Esophagus squamous epithelium (tissue), 5 donors: ENCODE measurements at regions not wholly inside any gene's neighbourhood (a gene's known extent, or its start where the extent isn't known, plus 50 kb on each side); places are given as distances from the start of the nearest gene placed in this dataset.
"Not testable (repeated sequence)": the region's sequence is repeated elsewhere in the genome, so short reads cannot be mapped to it uniquely, and the experiment has no call there.

Source experiments
- DNase-seq: peaks from one replicate; lab custom pipeline; 2025; lab: John Stamatoyannopoulos, UW
- H3K27ac ChIP-seq, 4 donors: fragments of 200-600 bp; sonication (generic); one replicate each; pipeline ENCODE4 v1.5.1; 2016 to 2019; ENCODE audit warnings: mild to moderate bottlenecking in 1 of 4
- H3K27me3 ChIP-seq, 4 donors: fragments of 200-600 bp; sonication (generic); 1 replicate in 3 of 4; 2 replicates in 1 of 4; pipeline versions ENCODE4 v1.5.1 to v1.6.0; 2017 to 2021; ENCODE audit warnings: antibody characterized with exemption in 1 of 4
- H3K36me3 ChIP-seq, 3 donors: fragments of 200-600 bp; sonication (generic); one replicate each; pipeline ENCODE4 v1.5.1; 2016 to 2019
- H3K4me1 ChIP-seq, 3 donors: fragments of 200-600 bp; sonication (generic); one replicate each; pipeline ENCODE4 v1.5.1; 2017 to 2019
- H3K4me3 ChIP-seq, 4 donors: fragments of 200-600 bp; sonication (generic); 1 replicate in 3 of 4; 2 replicates in 1 of 4; pipeline ENCODE4 v1.5.1; 2016 to 2019; ENCODE audit warnings: mild to moderate bottlenecking in 2 of 4, moderate library complexity in 1 of 4
- H3K9me3 ChIP-seq, 3 donors: fragments of 200-600 bp; sonication (generic); one replicate each; pipeline ENCODE4 v1.5.1; 2016 to 2019
- POLR2A ChIP-seq, 4 donors: fragments of 450-650 bp; IDR thresholded peaks; one replicate each; pipeline ENCODE4 v1.6.1; 2017; ENCODE audit warnings: antibody characterized with exemption in 4 of 4, mild to moderate bottlenecking in 4 of 4, moderate library complexity in 3 of 4
- WGBS, 2 donors: methylation state at CpG; one replicate each; pipeline ENCODE4 v1.1.5; 2018; 5-methylcytosine and 5-hydroxymethylcytosine counted together
- intact Hi-C: fragments of 100-400 bp; cut with DNase I; formaldehyde crosslinking; loops from one replicate; pipeline ENCODE4 v1.15.0; 2022
- TF ChIP-seq, protein P1 (sequence below), 6 experiments: fragments of 450-650 bp in 4 of 6; fragments of 200-600 bp in 2 of 6; sonication (generic) in 2 of 6; IDR thresholded peaks; one replicate each; pipeline ENCODE4 v1.5.1; 2016 to 2019; ENCODE audit warnings: antibody characterized with exemption in 6 of 6, mild to moderate bottlenecking in 4 of 6, moderate library complexity in 4 of 6
- donor health status: DM: yes; HTN: yes; CAD: no.

DNA sequence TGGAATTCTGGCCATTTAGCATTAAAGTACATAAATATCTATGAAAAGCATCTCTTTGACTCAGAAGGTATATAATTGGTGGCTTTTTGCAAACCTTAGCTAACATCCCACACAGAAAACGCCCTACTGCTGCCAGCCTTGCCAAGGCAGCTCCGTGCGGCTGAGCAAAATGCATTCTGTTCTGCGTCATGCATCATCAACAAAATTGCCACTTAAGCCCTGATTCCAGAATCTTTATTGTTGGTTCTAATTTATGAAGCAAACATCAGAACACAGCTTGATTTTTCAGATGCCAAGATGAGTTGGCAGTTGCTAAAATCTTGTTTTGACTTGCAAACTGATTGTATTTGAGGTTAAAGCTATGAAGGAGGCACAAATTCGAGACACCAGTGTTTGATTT is 314.9 kb upstream of the DEPDC1 start:
- Histone ChIP-seq H3K4me1 (peaks cover 0 to 34% (median 6%) of the 10 kb centered on the region in 3 donors), H3K27ac (peak overlapping the region in 3 of 4 donors; percentile 46 to 74 (median 64)), H3K36me3 (no peaks in the 10 kb centered on the region), H3K4me3 (no peak overlapping the region), H3K27me3 (no peaks in the 10 kb centered on the region), H3K9me3 (no peaks in the 10 kb centered on the region)
- intact Hi-C loops: no loop called here
- no peak for DNase-seq
- WGBS, 2 donors: 38 to 45% methylated on average over 5 of the region's 5 CpGs
- TF ChIP-seq, protein P1, sequence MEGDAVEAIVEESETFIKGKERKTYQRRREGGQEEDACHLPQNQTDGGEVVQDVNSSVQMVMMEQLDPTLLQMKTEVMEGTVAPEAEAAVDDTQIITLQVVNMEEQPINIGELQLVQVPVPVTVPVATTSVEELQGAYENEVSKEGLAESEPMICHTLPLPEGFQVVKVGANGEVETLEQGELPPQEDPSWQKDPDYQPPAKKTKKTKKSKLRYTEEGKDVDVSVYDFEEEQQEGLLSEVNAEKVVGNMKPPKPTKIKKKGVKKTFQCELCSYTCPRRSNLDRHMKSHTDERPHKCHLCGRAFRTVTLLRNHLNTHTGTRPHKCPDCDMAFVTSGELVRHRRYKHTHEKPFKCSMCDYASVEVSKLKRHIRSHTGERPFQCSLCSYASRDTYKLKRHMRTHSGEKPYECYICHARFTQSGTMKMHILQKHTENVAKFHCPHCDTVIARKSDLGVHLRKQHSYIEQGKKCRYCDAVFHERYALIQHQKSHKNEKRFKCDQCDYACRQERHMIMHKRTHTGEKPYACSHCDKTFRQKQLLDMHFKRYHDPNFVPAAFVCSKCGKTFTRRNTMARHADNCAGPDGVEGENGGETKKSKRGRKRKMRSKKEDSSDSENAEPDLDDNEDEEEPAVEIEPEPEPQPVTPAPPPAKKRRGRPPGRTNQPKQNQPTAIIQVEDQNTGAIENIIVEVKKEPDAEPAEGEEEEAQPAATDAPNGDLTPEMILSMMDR (IDR thresholded peaks at IDR 0.05): no peak
- TF ChIP-seq POLR2A (IDR thresholded peaks at IDR 0.05): no peak

DNA sequence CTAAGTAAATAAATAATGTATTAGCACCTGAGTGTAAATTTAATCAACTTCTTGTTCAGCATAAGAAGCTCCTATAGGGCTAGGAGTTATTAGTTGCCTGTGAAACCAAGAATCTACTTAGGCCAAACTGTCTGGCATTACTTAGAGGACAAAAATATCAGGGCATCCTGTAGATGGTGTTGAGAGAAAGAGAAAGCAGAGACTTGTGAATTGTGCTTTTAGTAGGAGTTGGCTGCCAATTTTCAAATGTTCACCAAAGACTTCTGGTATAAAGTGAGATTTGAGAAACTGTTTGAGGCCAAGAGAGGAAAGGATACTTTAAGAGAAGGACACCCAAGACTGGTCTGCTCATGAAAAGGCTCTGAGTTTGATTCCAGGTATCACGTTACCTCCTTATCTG is 315.5 kb upstream of the DEPDC1 start:
- H3K9me3 ChIP-seq: no peaks in the 10 kb centered on the region
- H3K4me1 ChIP-seq: peaks cover 0 to 34% (median 6%) of the 10 kb centered on the region in 3 donors
- intact Hi-C loops: no loop called here
- H3K27me3 ChIP-seq: no peaks in the 10 kb centered on the region
- TF ChIP-seq POLR2A (IDR thresholded peaks at IDR 0.05): no peak
- TF ChIP-seq, protein P1 (IDR thresholded peaks at IDR 0.05): no peak
- peak overlapping the region in 3 of 4 donors; percentile 46 to 74 (median 64) for H3K27ac ChIP-seq
- no peaks in the 10 kb centered on the region for H3K36me3 ChIP-seq
- WGBS, 2 donors: 72% methylated on average over 1 of the region's 1 CpG
- no peak for DNase-seq
- H3K4me3 ChIP-seq: no peak overlapping the region

DNA sequence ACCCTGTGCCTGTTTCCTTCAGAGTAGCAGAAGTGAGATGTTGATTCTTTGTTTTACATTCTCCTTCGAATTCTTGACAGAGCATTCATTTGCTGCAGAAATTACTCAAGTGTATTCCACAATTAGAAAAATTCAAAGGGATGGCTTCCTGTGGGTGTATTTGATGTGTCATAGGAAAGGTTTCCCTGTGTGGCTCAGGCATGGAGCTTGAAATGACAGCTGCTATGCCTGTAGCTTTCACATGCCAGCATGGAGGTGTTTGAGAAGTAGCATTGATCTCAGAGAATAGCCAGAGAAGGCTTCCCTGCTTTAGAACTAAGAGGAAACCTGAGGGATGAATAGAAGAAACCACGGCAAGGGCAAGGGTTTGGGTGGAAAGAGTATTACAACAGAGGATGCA is 317.2 kb upstream of the DEPDC1 start:
- no peak for TF ChIP-seq POLR2A (IDR thresholded peaks at IDR 0.05)
- TF ChIP-seq, protein P1 (IDR thresholded peaks at IDR 0.05): no peak
- Histone ChIP-seq H3K27ac (no peak overlapping the region), H3K27me3 (no peaks in the 10 kb centered on the region), H3K9me3 (no peaks in the 10 kb centered on the region), H3K4me3 (no peak overlapping the region), H3K4me1 (peaks cover 0 to 34% (median 6%) of the 10 kb centered on the region in 3 donors), H3K36me3 (no peaks in the 10 kb centered on the region)
- WGBS, 2 donors: 37 to 51% methylated on average over 2 of the region's 2 CpGs
- no peak for DNase-seq
- intact Hi-C loops: no loop called here

DNA sequence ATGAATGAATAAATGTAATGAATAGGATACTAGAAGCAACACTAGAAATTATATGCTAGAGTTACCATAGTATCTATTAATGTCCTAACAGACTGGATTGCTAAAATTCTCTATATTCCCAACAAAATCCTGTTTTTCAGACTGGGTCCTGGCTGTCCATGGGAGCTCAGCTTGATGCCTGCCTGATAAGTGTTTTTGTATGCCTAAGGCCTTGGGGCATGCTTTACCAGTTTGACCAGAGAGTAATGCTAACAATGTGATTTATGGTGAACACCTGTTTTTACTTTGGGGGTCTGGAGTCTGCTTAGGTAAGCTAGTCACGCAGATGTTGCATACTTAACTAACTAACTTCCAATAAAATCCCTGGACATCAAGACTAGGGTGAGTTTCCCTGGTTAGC is 318.8 kb upstream of the DEPDC1 start:
- no peak for TF ChIP-seq POLR2A (IDR thresholded peaks at IDR 0.05)
- TF ChIP-seq, protein P1 (IDR thresholded peaks at IDR 0.05): no peak
- H3K36me3 ChIP-seq: no peaks in the 10 kb centered on the region
- H3K27me3 ChIP-seq: no peaks in the 10 kb centered on the region
- no peaks in the 10 kb centered on the region for H3K9me3 ChIP-seq
- no peak overlapping the region for H3K27ac ChIP-seq
- whole genome bisulfite sequencing, 2 donors: 83 to 88% methylated on average over 1 of the region's 1 CpG
- intact Hi-C loops: no loop called here
- peaks cover 0 to 33% (median 6%) of the 10 kb centered on the region in 3 donors for H3K4me1 ChIP-seq
- no peak overlapping the region for H3K4me3 ChIP-seq
- DNase-seq: no peak

DNA sequence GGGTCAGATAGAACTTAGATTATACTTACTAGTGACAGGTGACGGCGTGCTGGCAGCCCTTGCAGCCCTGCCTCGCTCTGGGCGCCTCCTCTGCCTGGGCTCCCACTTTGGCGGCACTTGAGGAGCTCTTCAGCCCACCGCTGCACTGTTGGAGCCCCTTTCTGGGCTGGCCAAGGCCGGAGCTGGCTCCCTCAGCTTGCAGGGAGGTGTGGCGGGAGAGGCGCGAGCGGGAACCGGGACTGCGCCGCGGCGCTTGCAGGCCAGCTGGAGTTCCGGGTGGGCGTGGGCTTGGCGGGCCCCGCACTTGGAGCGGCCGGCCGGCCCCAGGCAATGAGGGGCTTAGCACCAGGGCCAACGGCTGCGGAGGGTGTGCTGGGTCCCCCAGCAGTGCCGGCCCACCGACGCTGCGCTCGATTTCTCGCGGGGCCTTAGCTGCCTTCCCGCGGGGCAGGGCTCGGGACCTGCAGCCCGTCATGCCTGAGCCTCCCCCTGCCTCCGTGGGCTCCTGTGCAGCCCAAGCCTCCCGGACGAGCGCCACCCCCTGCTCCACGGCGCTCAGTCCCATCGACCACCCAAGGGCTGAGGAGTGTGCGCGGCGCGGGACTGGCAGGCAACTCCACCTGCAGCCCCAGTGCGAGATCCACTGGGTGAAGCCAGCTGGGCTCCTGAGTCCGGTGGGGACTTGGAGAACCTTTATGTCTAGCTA is 320.8 kb upstream of the DEPDC1 start:
- WGBS, 2 donors: 99 to 100% methylated on average over 4 to 14 of the region's 49 CpGs
- DNase-seq, H3K27me3 ChIP-seq, H3K36me3 ChIP-seq, H3K4me3 ChIP-seq, intact Hi-C loops, H3K27ac ChIP-seq, H3K9me3 ChIP-seq: not testable (repeated sequence)
- H3K4me1 ChIP-seq: peaks cover 0 to 16% (median 2%) of the 10 kb centered on the region in 3 donors
